H9 (cell line): ENCODE measurements at regions not wholly inside any gene's neighbourhood (a gene's known extent, or its start where the extent isn't known, plus 50 kb on each side); places are given as distances from the start of the nearest gene placed in this dataset.

ENCODE experiments used
- DNase-seq: peaks from one replicate; pipeline ENCODE4 v3.0.0-alpha.2; 2017
- H2AFZ ChIP-seq: one replicate; pipeline ENCODE4 v1.6.1; 2013; ENCODE audit warnings: mild to moderate bottlenecking, low read length, control low read depth, moderate library complexity
- H2AK5ac ChIP-seq: 2 replicates; pipeline ENCODE4 v1.6.1; 2013; ENCODE audit warnings: low read length, control low read depth, mixed read lengths; ENCODE audit not compliant: insufficient read length
- H2BK120ac ChIP-seq: one replicate; pipeline ENCODE4 v1.6.1; 2013; ENCODE audit warnings: low read depth, mild to moderate bottlenecking, low read length, control low read depth, inconsistent platforms; ENCODE audit not compliant: poor library complexity, severe bottlenecking
- H2BK12ac ChIP-seq: 2 replicates; pipeline ENCODE4 v1.6.1; 2013; ENCODE audit warnings: low read length, control low read depth, mixed read lengths, low read depth; ENCODE audit not compliant: insufficient read length
- H2BK15ac ChIP-seq: 2 replicates; pipeline ENCODE4 v1.6.1; 2013; ENCODE audit warnings: low read depth, low read length, control low read depth
- H2BK20ac ChIP-seq: one replicate; pipeline ENCODE4 v1.6.1; 2013; ENCODE audit warnings: low read depth, mild to moderate bottlenecking, low read length, control low read depth, inconsistent platforms; ENCODE audit not compliant: poor library complexity, severe bottlenecking
- H2BK5ac ChIP-seq: 2 replicates; pipeline ENCODE4 v1.6.1; 2013; ENCODE audit warnings: low read length, control low read depth, mixed read lengths; ENCODE audit not compliant: insufficient read length
- H3K14ac ChIP-seq: 2 replicates; pipeline ENCODE4 v1.6.1; 2013; ENCODE audit warnings: low read length, control low read depth; ENCODE audit not compliant: insufficient read depth
- H3K18ac ChIP-seq: 2 replicates; pipeline ENCODE4 v1.6.1; 2013; ENCODE audit warnings: low read depth, mild to moderate bottlenecking, mixed read lengths, low read length, control low read depth; ENCODE audit not compliant: insufficient read length
- H3K23ac ChIP-seq: 2 replicates; pipeline ENCODE4 v1.6.1; 2013; ENCODE audit warnings: low read length, control low read depth, mixed read lengths, low read depth; ENCODE audit not compliant: insufficient read length
- H3K23me2 ChIP-seq: 2 replicates; pipeline ENCODE4 v1.6.1; 2013; ENCODE audit warnings: low read depth, mild to moderate bottlenecking, mixed read lengths, low read length, control low read depth; ENCODE audit not compliant: insufficient read length, poor library complexity, severe bottlenecking
- H3K27ac ChIP-seq: 2 replicates; pipeline ENCODE4 v1.5.1; 2013; ENCODE audit warnings: low read length, control low read depth, mixed read lengths, low read depth; ENCODE audit not compliant: insufficient read length
- H3K27me3 ChIP-seq: 2 replicates; pipeline ENCODE4 v1.6.1; 2013; ENCODE audit warnings: low read length, control low read depth, inconsistent platforms; ENCODE audit not compliant: insufficient read depth
- H3K4ac ChIP-seq: 2 replicates; pipeline ENCODE4 v1.6.1; 2013; ENCODE audit warnings: low read depth, mild to moderate bottlenecking, control low read depth, inconsistent platforms, low read length, moderate library complexity
- H3K4me1 ChIP-seq: 2 replicates; pipeline ENCODE4 v1.6.1; 2013; ENCODE audit warnings: low read length, control low read depth, inconsistent platforms; ENCODE audit not compliant: insufficient read depth
- H3K4me2 ChIP-seq: 2 replicates; pipeline ENCODE4 v1.6.1; 2013; ENCODE audit warnings: low read length, control low read depth, mixed read lengths; ENCODE audit not compliant: insufficient read length, insufficient read depth
- H3K56ac ChIP-seq: 2 replicates; pipeline ENCODE4 v1.6.1; 2013; ENCODE audit warnings: low read depth, mild to moderate bottlenecking, mixed read lengths, low read length, control low read depth; ENCODE audit not compliant: insufficient read length
- H3K79me1 ChIP-seq: 2 replicates; pipeline ENCODE4 v1.6.1; 2013; ENCODE audit warnings: low read depth, mild to moderate bottlenecking, moderate library complexity, low read length, control low read depth, inconsistent platforms; ENCODE audit not compliant: insufficient read depth, poor library complexity, severe bottlenecking
- H3K79me2 ChIP-seq: 2 replicates; pipeline ENCODE4 v1.6.1; 2013; ENCODE audit warnings: low read length, control low read depth, inconsistent platforms; ENCODE audit not compliant: insufficient read depth
- H3K9ac ChIP-seq: 2 replicates; pipeline ENCODE4 v1.6.1; 2013; ENCODE audit warnings: low read length, control low read depth, mixed read lengths; ENCODE audit not compliant: insufficient read length; ENCODE audit errors: extremely low read depth
- H3K9me3 ChIP-seq: one replicate; pipeline ENCODE4 v1.6.1; 2013; ENCODE audit warnings: low read depth, low read length, inconsistent platforms; ENCODE audit not compliant: control insufficient read depth
- H3T11ph ChIP-seq: one replicate; pipeline ENCODE4 v1.6.1; 2013; ENCODE audit warnings: mild to moderate bottlenecking, low read length, control low read depth, inconsistent platforms
- H4K20me1 ChIP-seq: one replicate; pipeline ENCODE4 v1.6.1; 2013; ENCODE audit not compliant: control insufficient read depth, insufficient read length, insufficient read depth
- H4K5ac ChIP-seq: 2 replicates; pipeline ENCODE4 v1.6.1; 2013; ENCODE audit warnings: low read depth, mild to moderate bottlenecking, mixed read lengths, low read length, control low read depth; ENCODE audit not compliant: insufficient read length
- H4K8ac ChIP-seq: replicated peaks from 2 replicates; pipeline ENCODE4 v1.6.1; 2013; ENCODE audit warnings: low read length, control low read depth, mixed read lengths, low read depth; ENCODE audit not compliant: insufficient read length
- H4K91ac ChIP-seq: 2 replicates; pipeline ENCODE4 v1.6.1; 2013; ENCODE audit warnings: low read depth, mild to moderate bottlenecking, moderate library complexity, mixed read lengths, low read length, control low read depth; ENCODE audit not compliant: insufficient read length
- H3K27ac Mint-ChIP-seq, 3 experiments: 2 replicates in 2 of 3; 3 replicates in 1 of 3; pipeline ENCODE4 v1.8.0; 2020 to 2021; ENCODE audit warnings: mixed read lengths in 3 of 3, mild to moderate bottlenecking in 1 of 3, moderate library complexity in 1 of 3
- H3K27me3 Mint-ChIP-seq: 2 replicates; pipeline ENCODE4 v1.8.0; 2021; ENCODE audit warnings: low read depth, mild to moderate bottlenecking, moderate library complexity, mixed read lengths
- H3K36me3 Mint-ChIP-seq, 3 experiments: 2 replicates in 2 of 3; 3 replicates in 1 of 3; pipeline ENCODE4 v1.8.0; 2020 to 2021; ENCODE audit warnings: low read depth in 3 of 3, mixed read lengths in 3 of 3; ENCODE audit not compliant: insufficient read depth in 1 of 3
- H3K4me1 Mint-ChIP-seq, 2 experiments: 2 replicates each; pipeline ENCODE4 v1.8.0; 2020; ENCODE audit warnings: mixed read lengths in 2 of 2
- H3K4me3 Mint-ChIP-seq, 2 experiments: 2 replicates in 1 of 2; 3 replicates in 1 of 2; pipeline ENCODE4 v1.8.0; 2020 to 2021; ENCODE audit warnings: mild to moderate bottlenecking in 2 of 2, mixed read lengths in 2 of 2, moderate library complexity in 1 of 2
- H3K9me3 Mint-ChIP-seq, 2 experiments: 2 replicates in 1 of 2; 3 replicates in 1 of 2; pipeline ENCODE4 v1.8.0; 2020; ENCODE audit warnings: mild to moderate bottlenecking in 2 of 2, mixed read lengths in 2 of 2, moderate library complexity in 1 of 2
- TF ChIP-seq, protein P1 (sequence below): fragments of 200-600 bp; sonication (generic); conservative IDR thresholded peaks from 3 replicates; pipeline ENCODE4 v1.8.0; 2021; ENCODE audit warnings: antibody characterized with exemption, mild to moderate bottlenecking

- no peak overlapping the region for H2AK5ac ChIP-seq
- no peak overlapping the region for H2BK120ac ChIP-seq
- no peaks in the 10 kb centered on the region for H4K20me1 ChIP-seq
- no peaks in the 10 kb centered on the region for H3K27me3 ChIP-seq
- no peak overlapping the region for H2BK5ac ChIP-seq
- no peaks in the 10 kb centered on the region for H3K79me2 ChIP-seq
- Mint-ChIP-seq H3K27me3 (no peaks in the 10 kb centered on the region), H3K4me1 (no peaks in the 10 kb centered on the region), H3K27ac (no peak overlapping the region), H3K4me3 (no peak overlapping the region), H3K36me3 (no peaks in the 10 kb centered on the region), H3K9me3 (no peaks in the 10 kb centered on the region)
- no peak for DNase-seq
- no peak overlapping the region for H4K8ac ChIP-seq
- H3K18ac ChIP-seq, result no peak overlapping the region
- H3K9ac ChIP-seq, result no peak overlapping the region
- H3K23ac ChIP-seq, result no peak overlapping the region
- no peak overlapping the region for H3K27ac ChIP-seq
- H3K14ac ChIP-seq, result no peak overlapping the region
- no peak overlapping the region for H2BK20ac ChIP-seq
- H3K9me3 ChIP-seq, result no peaks in the 10 kb centered on the region
- H4K5ac ChIP-seq, result no peak overlapping the region
- no peak overlapping the region for H2BK12ac ChIP-seq
- no peak overlapping the region for H3K56ac ChIP-seq
- H3K79me1 ChIP-seq, result no peaks in the 10 kb centered on the region
- no peaks in the 10 kb centered on the region for H3K23me2 ChIP-seq
- TF ChIP-seq, protein P1, sequence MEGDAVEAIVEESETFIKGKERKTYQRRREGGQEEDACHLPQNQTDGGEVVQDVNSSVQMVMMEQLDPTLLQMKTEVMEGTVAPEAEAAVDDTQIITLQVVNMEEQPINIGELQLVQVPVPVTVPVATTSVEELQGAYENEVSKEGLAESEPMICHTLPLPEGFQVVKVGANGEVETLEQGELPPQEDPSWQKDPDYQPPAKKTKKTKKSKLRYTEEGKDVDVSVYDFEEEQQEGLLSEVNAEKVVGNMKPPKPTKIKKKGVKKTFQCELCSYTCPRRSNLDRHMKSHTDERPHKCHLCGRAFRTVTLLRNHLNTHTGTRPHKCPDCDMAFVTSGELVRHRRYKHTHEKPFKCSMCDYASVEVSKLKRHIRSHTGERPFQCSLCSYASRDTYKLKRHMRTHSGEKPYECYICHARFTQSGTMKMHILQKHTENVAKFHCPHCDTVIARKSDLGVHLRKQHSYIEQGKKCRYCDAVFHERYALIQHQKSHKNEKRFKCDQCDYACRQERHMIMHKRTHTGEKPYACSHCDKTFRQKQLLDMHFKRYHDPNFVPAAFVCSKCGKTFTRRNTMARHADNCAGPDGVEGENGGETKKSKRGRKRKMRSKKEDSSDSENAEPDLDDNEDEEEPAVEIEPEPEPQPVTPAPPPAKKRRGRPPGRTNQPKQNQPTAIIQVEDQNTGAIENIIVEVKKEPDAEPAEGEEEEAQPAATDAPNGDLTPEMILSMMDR, result no peak
- no peak overlapping the region for H3K4me2 ChIP-seq
- H3K4me1 ChIP-seq, result no peaks in the 10 kb centered on the region
- no peak overlapping the region for H2BK15ac ChIP-seq
- no peak overlapping the region for H3K4ac ChIP-seq
- no peak overlapping the region for H2AFZ ChIP-seq
- H4K91ac ChIP-seq, result no peak overlapping the region
- H3T11ph ChIP-seq, result no peak overlapping the region
Observed at GRCh38 chr4:28373191-28373590, 1512.5 kb downstream of the STIM2 start.
